MM.1S (cell line): ENCODE measurements at regions not wholly inside any gene's neighbourhood (a gene's known extent, or its start where the extent isn't known, plus 50 kb on each side); places are given as distances from the start of the nearest gene placed in this dataset.
A peak's percentile ranks its signal among the peaks of the same experiment; 100 is the strongest.

Source experiments
- DNase-seq: peaks from one replicate; pipeline ENCODE4 v3.0.0-alpha.2; 2015
- H2AFZ ChIP-seq: fragments of 300-600 bp; sonication (generic); 2 replicates; pipeline ENCODE4 v1.6.0; 2016; ENCODE audit warnings: antibody characterized with exemption, low read length
- H3F3A ChIP-seq: fragments of 300-600 bp; sonication (generic); 2 replicates; pipeline ENCODE4 v1.6.1; 2016; ENCODE audit warnings: mild to moderate bottlenecking, antibody characterized with exemption, low read length, moderate library complexity, mixed read lengths; ENCODE audit not compliant: insufficient read depth
- H3K27ac ChIP-seq: fragments of 300-600 bp; sonication (generic); 2 replicates; pipeline ENCODE4 v1.5.1; 2016; ENCODE audit warnings: mild to moderate bottlenecking, low read length
- H3K27me3 ChIP-seq: fragments of 300-600 bp; sonication (generic); replicated peaks from 2 replicates; pipeline ENCODE4 v1.6.0; 2016; ENCODE audit warnings: low read length; ENCODE audit not compliant: insufficient read depth
- H3K36me3 ChIP-seq: fragments of 300-600 bp; sonication (generic); replicated peaks from 2 replicates; pipeline ENCODE4 v1.6.1; 2016; ENCODE audit warnings: mild to moderate bottlenecking, low read length, mixed read lengths; ENCODE audit not compliant: insufficient read depth
- H3K4me1 ChIP-seq: fragments of 300-600 bp; sonication (generic); 2 replicates; pipeline ENCODE4 v1.6.1; 2016; ENCODE audit warnings: low read length, mixed read lengths
- H3K4me2 ChIP-seq: fragments of 300-600 bp; sonication (generic); 2 replicates; pipeline ENCODE4 v1.6.0; 2016; ENCODE audit warnings: low read depth, low read length
- H3K4me3 ChIP-seq: fragments of 300-600 bp; sonication (generic); 2 replicates; pipeline ENCODE4 v1.5.1; 2016; ENCODE audit warnings: low read length, mixed read lengths
- H3K79me2 ChIP-seq: fragments of 300-600 bp; sonication (generic); 2 replicates; pipeline ENCODE4 v1.6.1; 2016; ENCODE audit warnings: mixed run types, low read length, mixed read lengths
- H3K9ac ChIP-seq: fragments of 300-600 bp; sonication (generic); 2 replicates; pipeline ENCODE4 v1.6.1; 2016; ENCODE audit warnings: low read length, mixed read lengths
- H3K9me2 ChIP-seq: fragments of 300-600 bp; sonication (generic); replicated peaks from 2 replicates; pipeline ENCODE4 v1.6.1; 2016; ENCODE audit warnings: mild to moderate bottlenecking, low read length, mixed read lengths; ENCODE audit not compliant: insufficient read depth
- H3K9me3 ChIP-seq: fragments of 300-600 bp; sonication (generic); replicated peaks from 2 replicates; pipeline ENCODE4 v1.6.1; 2016; ENCODE audit warnings: mild to moderate bottlenecking, low read length, mixed read lengths; ENCODE audit not compliant: insufficient read depth
- H4K20me1 ChIP-seq: fragments of 300-600 bp; sonication (generic); 2 replicates; pipeline ENCODE4 v1.6.1; 2016; ENCODE audit warnings: mild to moderate bottlenecking, low read length, moderate library complexity, mixed read lengths; ENCODE audit not compliant: insufficient read depth
- EZH2 ChIP-seq: fragments of 300-600 bp; sonication (generic); optimal IDR thresholded peaks from 2 replicates; pipeline ENCODE3; 2017; ENCODE audit warnings: low read depth, mild to moderate bottlenecking, antibody characterized with exemption, low read length, mixed read lengths
- EZH2phosphoT487 ChIP-seq: fragments of 300-600 bp; sonication (generic); IDR thresholded peaks from 2 replicates; pipeline ENCODE4 v1.6.1; 2018; ENCODE audit warnings: antibody characterized with exemption, low read length
- TF ChIP-seq, protein P1 (sequence below): fragments of 300-600 bp; sonication (generic); IDR thresholded peaks from 2 replicates; pipeline ENCODE4 v1.5.1; 2016; ENCODE audit warnings: antibody characterized with exemption, low read length, mixed read lengths

DNA sequence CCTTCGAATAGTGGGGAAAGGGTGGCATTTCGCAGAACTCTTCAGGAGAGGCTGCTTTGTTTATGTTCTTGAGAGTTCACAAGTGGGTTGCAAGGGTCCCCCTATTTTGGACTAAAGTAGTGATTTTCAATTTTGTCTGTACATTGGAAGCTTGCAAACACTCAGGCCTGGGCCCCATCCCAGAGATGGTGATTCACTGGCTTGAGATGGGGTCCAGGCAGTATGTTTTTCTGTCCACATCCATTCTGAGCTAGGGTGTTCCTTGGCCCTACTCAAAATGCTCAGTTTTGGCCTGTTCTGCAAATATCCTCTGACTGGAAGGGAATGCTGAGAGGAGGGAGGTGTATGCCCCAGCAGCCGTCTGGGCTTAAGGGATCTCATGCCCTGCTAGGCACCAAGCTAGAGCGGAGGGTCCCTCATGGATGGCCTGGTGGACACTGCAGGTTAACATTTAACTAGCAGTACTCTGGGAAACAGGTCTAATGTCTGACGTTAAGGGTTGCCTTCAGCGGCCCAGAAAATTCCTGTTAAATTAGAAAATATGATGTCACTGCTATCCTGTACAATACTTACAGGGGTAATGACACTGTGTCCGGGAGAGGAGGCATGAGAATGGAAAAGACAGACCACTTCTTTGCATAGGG lies 181.4 kb downstream of the OPA1 start:
- Histone ChIP-seq H3K79me2 (no peaks in the 10 kb centered on the region), H3K9me2 (no peaks in the 10 kb centered on the region), H3K4me3 (no peak overlapping the region), H2AFZ (no peak overlapping the region), H4K20me1 (no peaks in the 10 kb centered on the region), H3K4me2 (no peak overlapping the region), H3K27me3 (no peaks in the 10 kb centered on the region), H3K36me3 (no peaks in the 10 kb centered on the region), H3K9me3 (no peaks in the 10 kb centered on the region), H3F3A (no peaks in the 10 kb centered on the region), H3K27ac (no peak overlapping the region), H3K9ac (no peak overlapping the region), H3K4me1 (peaks cover 8% of the 10 kb centered on the region; the same call in 1 of the 2 replicates)
- TF ChIP-seq, protein P1, sequence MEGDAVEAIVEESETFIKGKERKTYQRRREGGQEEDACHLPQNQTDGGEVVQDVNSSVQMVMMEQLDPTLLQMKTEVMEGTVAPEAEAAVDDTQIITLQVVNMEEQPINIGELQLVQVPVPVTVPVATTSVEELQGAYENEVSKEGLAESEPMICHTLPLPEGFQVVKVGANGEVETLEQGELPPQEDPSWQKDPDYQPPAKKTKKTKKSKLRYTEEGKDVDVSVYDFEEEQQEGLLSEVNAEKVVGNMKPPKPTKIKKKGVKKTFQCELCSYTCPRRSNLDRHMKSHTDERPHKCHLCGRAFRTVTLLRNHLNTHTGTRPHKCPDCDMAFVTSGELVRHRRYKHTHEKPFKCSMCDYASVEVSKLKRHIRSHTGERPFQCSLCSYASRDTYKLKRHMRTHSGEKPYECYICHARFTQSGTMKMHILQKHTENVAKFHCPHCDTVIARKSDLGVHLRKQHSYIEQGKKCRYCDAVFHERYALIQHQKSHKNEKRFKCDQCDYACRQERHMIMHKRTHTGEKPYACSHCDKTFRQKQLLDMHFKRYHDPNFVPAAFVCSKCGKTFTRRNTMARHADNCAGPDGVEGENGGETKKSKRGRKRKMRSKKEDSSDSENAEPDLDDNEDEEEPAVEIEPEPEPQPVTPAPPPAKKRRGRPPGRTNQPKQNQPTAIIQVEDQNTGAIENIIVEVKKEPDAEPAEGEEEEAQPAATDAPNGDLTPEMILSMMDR: no peak
- TF ChIP-seq EZH2 (no peak), EZH2phosphoT487 (no peak)
- DNase-seq: no peak

DNA sequence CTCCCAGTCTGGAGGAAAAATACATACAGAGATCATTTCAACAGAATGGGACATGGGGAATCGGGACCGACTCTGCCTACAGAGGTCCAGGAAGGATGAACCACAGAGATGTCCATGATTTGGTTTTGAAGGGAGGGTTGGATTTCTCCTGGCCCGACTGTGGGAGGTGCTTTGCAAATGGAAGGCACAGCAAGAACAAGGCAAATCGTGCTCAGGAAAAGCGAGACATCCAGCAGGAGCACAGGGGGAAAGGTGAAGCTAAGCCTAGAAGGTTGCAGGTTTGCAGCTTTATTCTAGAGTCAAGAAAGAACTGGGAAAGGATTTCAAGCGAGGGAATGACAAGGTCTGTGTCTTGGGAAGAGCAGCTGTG lies 181.9 kb downstream of the OPA1 start:
- Histone ChIP-seq H3K27ac (no peak overlapping the region), H3K9me2 (no peaks in the 10 kb centered on the region), H3F3A (no peaks in the 10 kb centered on the region), H3K9me3 (no peaks in the 10 kb centered on the region), H3K4me1 (peaks cover 8% of the 10 kb centered on the region; the same call in 1 of the 2 replicates), H3K27me3 (no peaks in the 10 kb centered on the region), H4K20me1 (no peaks in the 10 kb centered on the region), H3K4me2 (no peak overlapping the region), H3K4me3 (no peak overlapping the region), H2AFZ (no peak overlapping the region), H3K79me2 (no peaks in the 10 kb centered on the region), H3K36me3 (no peaks in the 10 kb centered on the region), H3K9ac (no peak overlapping the region)
- no peak for TF ChIP-seq EZH2
- DNase-seq: no peak

DNA sequence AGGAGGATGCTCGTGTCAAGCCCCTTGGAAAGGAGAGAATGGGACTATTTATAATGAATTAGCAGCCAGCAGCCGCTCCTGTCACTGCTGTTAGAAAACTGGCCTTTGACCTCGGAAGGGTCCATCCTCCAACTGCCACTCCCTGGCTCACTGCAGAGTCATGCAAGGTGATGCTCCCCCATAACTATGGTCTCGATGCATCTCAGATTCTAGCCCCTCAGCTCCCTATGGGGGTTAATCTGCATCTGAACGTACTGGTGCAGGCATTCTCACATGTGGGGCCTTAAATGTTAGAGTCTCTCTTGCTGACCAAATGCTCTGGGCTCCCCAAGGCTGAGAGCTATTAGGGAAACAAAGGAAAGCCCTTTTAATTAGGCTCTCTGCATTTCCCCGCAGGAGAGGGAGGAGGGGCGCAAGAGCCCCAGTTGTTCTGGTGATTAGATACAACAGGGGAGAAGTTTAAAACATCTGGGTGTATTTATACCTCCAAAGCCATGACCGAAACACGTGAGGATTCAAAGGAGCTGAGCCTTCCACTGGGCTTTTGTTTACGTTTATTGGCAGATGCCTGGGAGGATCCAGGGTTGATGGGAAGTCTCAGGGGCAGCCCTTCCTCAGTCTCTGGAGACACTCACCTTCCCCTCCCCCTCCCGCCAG lies 182.5 kb downstream of the OPA1 start:
- peaks cover 8% of the 10 kb centered on the region; the same call in 1 of the 2 replicates for H3K4me1 ChIP-seq
- H3F3A ChIP-seq: no peaks in the 10 kb centered on the region
- H3K9ac ChIP-seq: no peak overlapping the region
- DNase-seq: no peak
- H3K9me2 ChIP-seq: no peaks in the 10 kb centered on the region
- no peak overlapping the region for H2AFZ ChIP-seq
- no peaks in the 10 kb centered on the region for H3K9me3 ChIP-seq
- H3K27ac ChIP-seq: no peak overlapping the region
- H3K27me3 ChIP-seq: no peaks in the 10 kb centered on the region
- TF ChIP-seq EZH2phosphoT487: no peak
- H4K20me1 ChIP-seq: no peaks in the 10 kb centered on the region
- H3K79me2 ChIP-seq: no peaks in the 10 kb centered on the region
- H3K4me2 ChIP-seq: no peak overlapping the region
- no peaks in the 10 kb centered on the region for H3K36me3 ChIP-seq
- H3K4me3 ChIP-seq: no peak overlapping the region

DNA sequence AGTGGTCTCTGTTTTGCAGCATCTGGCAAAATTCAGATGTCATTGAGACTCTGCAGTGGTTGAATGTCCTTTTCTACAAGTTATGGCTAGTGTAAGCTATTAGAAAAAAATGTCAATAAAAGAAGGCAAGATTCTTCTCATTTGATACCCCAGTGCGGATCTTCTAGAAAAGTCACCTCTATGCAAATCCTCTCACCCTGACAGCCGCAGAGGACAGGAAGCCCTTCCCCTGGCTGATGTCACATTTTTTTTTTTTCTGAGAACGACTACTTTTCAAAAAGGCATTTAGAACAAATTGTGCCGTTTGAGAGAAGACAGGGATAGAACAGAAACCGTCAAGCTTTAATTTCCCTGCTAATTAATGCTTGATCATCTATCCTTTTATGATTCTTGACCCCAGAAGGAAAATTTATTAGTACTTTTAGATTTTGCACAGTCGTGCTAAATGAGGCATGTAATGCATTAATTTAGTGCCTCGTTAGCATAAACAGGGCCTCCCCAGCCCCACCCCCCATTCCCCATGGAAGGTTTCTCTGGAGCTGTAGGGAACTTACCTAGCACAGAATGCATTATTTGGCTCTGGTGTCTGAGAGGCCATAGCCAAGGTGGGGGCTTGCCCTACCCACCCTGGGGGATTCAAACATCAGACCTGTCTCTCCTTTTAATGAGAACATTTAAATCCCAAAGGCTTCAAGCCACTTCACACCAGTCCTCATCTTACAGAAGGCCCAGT lies 183.8 kb downstream of the OPA1 start:
- H2AFZ ChIP-seq: 0 out of 2 replicates have a peak overlapping the region, but pooled peaks have one; percentile 18
- H3K9me3 ChIP-seq: no peaks in the 10 kb centered on the region
- TF ChIP-seq, protein P1: no peak
- TF ChIP-seq EZH2phosphoT487: no peak
- TF ChIP-seq EZH2: no peak
- DNase-seq: peak; percentile 21
- H3K36me3 ChIP-seq: no peaks in the 10 kb centered on the region
- H3K4me3 ChIP-seq: no peak overlapping the region
- H3K27ac ChIP-seq: no peak overlapping the region
- H3K27me3 ChIP-seq: no peaks in the 10 kb centered on the region
- H3K9me2 ChIP-seq: no peaks in the 10 kb centered on the region
- H4K20me1 ChIP-seq: no peaks in the 10 kb centered on the region
- peak overlapping the region; percentile 18; the same call in 1 of the 2 replicates for H3K4me2 ChIP-seq
- H3K9ac ChIP-seq: no peak overlapping the region
- peaks cover 13% of the 10 kb centered on the region; the same call in 1 of the 2 replicates for H3K4me1 ChIP-seq
- no peaks in the 10 kb centered on the region for H3K79me2 ChIP-seq
- H3F3A ChIP-seq: no peaks in the 10 kb centered on the region
